ENCODE measurements at regions not wholly inside any gene's neighbourhood (a gene's known extent, or its start where the extent isn't known, plus 50 kb on each side); places are given as distances from the start of the nearest gene placed in this dataset.

GRCh38 chr7:155893176-155893575, 80.9 kb upstream of the SHH start:
- no peak for TF ChIP-seq CTCF (IDR thresholded peaks at IDR 0.05; ENCODE audit: unreplicated experiment)
- POLR2A ChIA-PET: no interaction called here
- Mint-ChIP-seq H3K9me3 (ENCODE audit: unreplicated experiment) (peaks cover 12% of the 10 kb centered on the region), H3K4me1 (ENCODE audit: insufficient read depth, unreplicated experiment) (no peaks in the 10 kb centered on the region), H3K36me3 (ENCODE audit: insufficient read depth, unreplicated experiment) (no peaks in the 10 kb centered on the region), H3K27me3 (ENCODE audit: insufficient read depth, unreplicated experiment) (peaks cover 12% of the 10 kb centered on the region), H3K4me3 (ENCODE audit: unreplicated experiment) (no peak overlapping the region), H3K27ac (ENCODE audit: low read depth, unreplicated experiment) (no peak overlapping the region)
- CTCF ChIA-PET: interaction anchor here (0.6 to 0.7 kb wide), 2 partner anchors 288 to 517 kb away, joined by 3 read pairs; no protein-coding TSS in a partner anchor
- intact Hi-C loops (cut with micrococcal nuclease): no loop called here
- no peak for DNase-seq (ENCODE audit: unreplicated experiment)
- BruUV-seq (replicated peaks): no TSS peak

- H3K36me3 Mint-ChIP-seq (ENCODE audit: insufficient read depth, unreplicated experiment): no peaks in the 10 kb centered on the region
Measured at GRCh38 chr7:155889636-155890511, 77.6 kb upstream of the SHH start.

GRCh38 chr7:155887174-155887525, 74.9 kb upstream of the SHH start:
- Mint-ChIP-seq H3K27me3 (ENCODE audit: insufficient read depth, unreplicated experiment) (no peaks in the 10 kb centered on the region), H3K4me1 (ENCODE audit: insufficient read depth, unreplicated experiment) (peaks cover 15% of the 10 kb centered on the region), H3K9me3 (ENCODE audit: unreplicated experiment) (peaks cover 12% of the 10 kb centered on the region), H3K36me3 (ENCODE audit: insufficient read depth, unreplicated experiment) (no peaks in the 10 kb centered on the region), H3K27ac (ENCODE audit: low read depth, unreplicated experiment) (no peak overlapping the region), H3K4me3 (ENCODE audit: unreplicated experiment) (no peak overlapping the region)
- CTCF ChIA-PET: interaction anchor here (0.6 kb wide), 1 partner anchor 885 kb away, joined by 3 read pairs; no protein-coding TSS in a partner anchor
- no TSS peak for BruUV-seq (replicated peaks)
- no peak for DNase-seq (ENCODE audit: unreplicated experiment)
- POLR2A ChIA-PET: interaction anchor here (1.0 kb wide), 1 partner anchor 32 kb away, joined by 3 read pairs; no protein-coding TSS in a partner anchor
- intact Hi-C loops (cut with micrococcal nuclease): no loop called here
- TF ChIP-seq CTCF (IDR thresholded peaks at IDR 0.05; ENCODE audit: unreplicated experiment): no peak

More at GRCh38 chr7:155889636-155890511, 77.6 kb upstream of the SHH start:
- H3K4me1 Mint-ChIP-seq (ENCODE audit: insufficient read depth, unreplicated experiment): peaks cover 9% of the 10 kb centered on the region
- DNase-seq (ENCODE audit: unreplicated experiment): no peak
- no peak overlapping the region for H3K4me3 Mint-ChIP-seq (ENCODE audit: unreplicated experiment)
- ChIA-PET POLR2A (no interaction called here), CTCF (no interaction called here)
- no peak overlapping the region for H3K27ac Mint-ChIP-seq (ENCODE audit: low read depth, unreplicated experiment)
- intact Hi-C loops (cut with micrococcal nuclease): no loop called here
- H3K9me3 Mint-ChIP-seq (ENCODE audit: unreplicated experiment): peaks cover 12% of the 10 kb centered on the region
- TF ChIP-seq CTCF (IDR thresholded peaks at IDR 0.05; ENCODE audit: unreplicated experiment): no peak
- no TSS peak for BruUV-seq (replicated peaks)
- H3K27me3 Mint-ChIP-seq (ENCODE audit: insufficient read depth, unreplicated experiment): no peaks in the 10 kb centered on the region

GRCh38 chr7:155886391-155887173, 74.3 kb upstream of the SHH start:
- Mint-ChIP-seq H3K9me3 (ENCODE audit: unreplicated experiment) (peaks cover 8% of the 10 kb centered on the region), H3K36me3 (ENCODE audit: insufficient read depth, unreplicated experiment) (no peaks in the 10 kb centered on the region), H3K4me3 (ENCODE audit: unreplicated experiment) (no peak overlapping the region), H3K27ac (ENCODE audit: low read depth, unreplicated experiment) (no peak overlapping the region), H3K27me3 (ENCODE audit: insufficient read depth, unreplicated experiment) (no peaks in the 10 kb centered on the region), H3K4me1 (ENCODE audit: insufficient read depth, unreplicated experiment) (peaks cover 15% of the 10 kb centered on the region)
- POLR2A ChIA-PET: interaction anchor here (1.0 kb wide), 1 partner anchor 32 kb away, joined by 3 read pairs; no protein-coding TSS in a partner anchor
- no peak for TF ChIP-seq CTCF (IDR thresholded peaks at IDR 0.05; ENCODE audit: unreplicated experiment)
- intact Hi-C loops (cut with micrococcal nuclease): no loop called here
- DNase-seq (ENCODE audit: unreplicated experiment): no peak
- BruUV-seq (replicated peaks): no TSS peak
- CTCF ChIA-PET: interaction anchor here (0.6 kb wide), 1 partner anchor 885 kb away, joined by 3 read pairs; no protein-coding TSS in a partner anchor

All from MCF 10A (cell line).